H1 (cell line): ENCODE measurements at regions not wholly inside any gene's neighbourhood (a gene's known extent, or its start where the extent isn't known, plus 50 kb on each side); places are given as distances from the start of the nearest gene placed in this dataset.
A peak's percentile ranks its signal among the peaks of the same experiment; 100 is the strongest.
"Not testable (repeated sequence)": the region's sequence is repeated elsewhere in the genome, so short reads cannot be mapped to it uniquely, and the experiment has no call there.

Experiments
- CTCF ChIA-PET: fragments of 300-600 bp; sonication (Branson Sonifier 250); formaldehyde crosslinking; loops from one replicate; lab custom pipeline; 2021; ENCODE audit not compliant: partially characterized antibody; lab: Charles Lee
- POLR2A ChIA-PET: fragments of 300-600 bp; sonication (Branson Sonifier 250); formaldehyde crosslinking; loops from one replicate; lab custom pipeline; 2021; ENCODE audit warnings: inconsistent platforms; ENCODE audit not compliant: partially characterized antibody; lab: Charles Lee
- DNase-seq, 2 experiments: peaks; one replicate each; pipeline versions ENCODE4 v3.0.0 to v3.0.0-alpha.2; 2010 to 2022; ENCODE audit warnings: low spot score in 2 of 2, low read depth in 1 of 2, mixed read lengths in 1 of 2
- FAIRE-seq: peaks from 2 replicates; lab custom pipeline; 2011; peaks lifted over from hg19 to GRCh38; lab: Jason Lieb, UNC
- H2AFZ ChIP-seq: 2 replicates; pipeline ENCODE4 v1.8.1; 2012; ENCODE audit warnings: low read length, inconsistent platforms
- H2AK5ac ChIP-seq: 2 replicates; pipeline ENCODE4 v1.6.1; 2013; ENCODE audit warnings: low read depth, low read length
- H2BK120ac ChIP-seq: replicated peaks from 2 replicates; pipeline ENCODE3; 2013; ENCODE audit warnings: low read depth, low read length, inconsistent platforms
- H2BK12ac ChIP-seq: 2 replicates; pipeline ENCODE4 v1.6.1; 2013; ENCODE audit warnings: low read depth, low read length
- H2BK15ac ChIP-seq: 2 replicates; pipeline ENCODE4 v1.6.1; 2013; ENCODE audit warnings: low read length
- H2BK20ac ChIP-seq: 2 replicates; pipeline ENCODE4 v1.6.1; 2013; ENCODE audit warnings: low read length
- H2BK5ac ChIP-seq: 2 replicates; pipeline ENCODE4 v1.6.1; 2013; ENCODE audit warnings: low read depth, low read length
- H3K14ac ChIP-seq: 2 replicates; pipeline ENCODE4 v1.6.1; 2013; ENCODE audit warnings: inconsistent platforms; ENCODE audit not compliant: insufficient read length
- H3K18ac ChIP-seq: 2 replicates; pipeline ENCODE4 v1.6.1; 2013; ENCODE audit warnings: low read length; ENCODE audit errors: extremely low read depth
- H3K23ac ChIP-seq: 2 replicates; pipeline ENCODE4 v1.6.1; 2013; ENCODE audit warnings: inconsistent platforms; ENCODE audit not compliant: insufficient read length
- H3K23me2 ChIP-seq: 2 replicates; pipeline ENCODE4 v1.6.1; 2013; ENCODE audit warnings: low read depth, low read length
- H3K27ac ChIP-seq: 2 replicates; pipeline ENCODE4 v1.6.1; 2011; ENCODE audit warnings: low read depth, low read length, inconsistent platforms
- H3K27me3 ChIP-seq, 4 experiments: replicated peaks in 1 of 4; 1 replicate in 1 of 4; 2 replicates in 3 of 4; pipeline versions ENCODE4 v1.6.1 to v1.8.1; 2011 to 2013; ENCODE audit warnings: low read length in 3 of 4, mild to moderate bottlenecking in 3 of 4, inconsistent platforms in 2 of 4, mixed read lengths in 2 of 4, moderate library complexity in 1 of 4; ENCODE audit not compliant: control insufficient read depth in 3 of 4, insufficient read depth in 3 of 4; ENCODE audit errors: extremely low read depth in 1 of 4
- H3K36me3 ChIP-seq, 4 experiments: 2 replicates each; pipeline versions ENCODE4 v1.6.1 to v1.8.1; 2011 to 2013; ENCODE audit warnings: mild to moderate bottlenecking in 4 of 4, low read length in 3 of 4, moderate library complexity in 2 of 4, control low read depth in 1 of 4, inconsistent platforms in 1 of 4; ENCODE audit not compliant: insufficient read depth in 4 of 4, control insufficient read depth in 2 of 4
- H3K4ac ChIP-seq: replicated peaks from 2 replicates; pipeline ENCODE3; 2013; ENCODE audit warnings: low read length, low read depth, mixed read lengths, inconsistent platforms; ENCODE audit not compliant: insufficient read length
- H3K4me1 ChIP-seq, 4 experiments: replicated peaks in 1 of 4; 1 replicate in 1 of 4; 2 replicates in 3 of 4; pipeline versions ENCODE4 v1.6.1 to v1.8.1; 2011 to 2013; ENCODE audit warnings: low read length in 3 of 4, inconsistent platforms in 2 of 4, mixed read lengths in 1 of 4; ENCODE audit not compliant: insufficient read depth in 4 of 4, control insufficient read depth in 3 of 4
- H3K4me2 ChIP-seq, 2 experiments: 2 replicates each; pipeline versions ENCODE4 v1.6.1 to v1.8.1; 2011 to 2013; ENCODE audit warnings: low read depth in 2 of 2, low read length in 2 of 2, control low read depth in 1 of 2, inconsistent platforms in 1 of 2, mild to moderate bottlenecking in 1 of 2; ENCODE audit not compliant: insufficient read depth in 1 of 2
- H3K4me3 ChIP-seq, 4 experiments: fragments of 200-600, 300-600 bp in 1 of 4; sonication (generic), shearing (Covaris generic), sonication (Bioruptor Twin) in 1 of 4; 2 replicates each; pipeline versions ENCODE4 v1.5.1 to v1.8.1; 2011 to 2016; ENCODE audit warnings: low read length in 4 of 4, low read depth in 3 of 4, control low read depth in 2 of 4, inconsistent platforms in 2 of 4, mild to moderate bottlenecking in 2 of 4, mixed read lengths in 1 of 4, moderate library complexity in 1 of 4; ENCODE audit not compliant: insufficient read depth in 2 of 4; ENCODE audit errors: extremely low read depth in 1 of 4
- H3K56ac ChIP-seq: replicated peaks from 2 replicates; pipeline ENCODE3; 2013; ENCODE audit warnings: low read depth, mild to moderate bottlenecking, mixed read lengths, low read length, inconsistent platforms; ENCODE audit not compliant: insufficient read length
- H3K79me1 ChIP-seq: 2 replicates; pipeline ENCODE4 v1.6.1; 2013; ENCODE audit warnings: low read depth, low read length, control low read depth
- H3K79me2 ChIP-seq, 2 experiments: 2 replicates each; pipeline versions ENCODE4 v1.6.1 to v1.8.1; 2012 to 2013; ENCODE audit warnings: low read length in 2 of 2, mild to moderate bottlenecking in 2 of 2, inconsistent platforms in 1 of 2; ENCODE audit not compliant: insufficient read depth in 2 of 2, control insufficient read depth in 1 of 2
- H3K9ac ChIP-seq, 4 experiments: replicated peaks in 1 of 4; 1 replicate in 1 of 4; 2 replicates in 3 of 4; pipeline versions ENCODE4 v1.6.1 to v1.8.1; 2011 to 2013; ENCODE audit warnings: low read depth in 3 of 4, low read length in 3 of 4, control low read depth in 2 of 4, mild to moderate bottlenecking in 2 of 4, moderate library complexity in 2 of 4, inconsistent platforms in 1 of 4; ENCODE audit errors: extremely low read depth in 1 of 4
- H3K9me3 ChIP-seq, 2 experiments: 2 replicates each; pipeline versions ENCODE4 v1.6.1 to v1.8.1; 2012 to 2013; ENCODE audit warnings: mild to moderate bottlenecking in 2 of 2, moderate library complexity in 2 of 2, control low read depth in 1 of 2, inconsistent platforms in 1 of 2, low read depth in 1 of 2, low read length in 1 of 2, mixed read lengths in 1 of 2; ENCODE audit not compliant: insufficient read depth in 2 of 2
- H4K20me1 ChIP-seq, 2 experiments: replicated peaks in 1 of 2; 2 replicates each; pipeline versions ENCODE3 to v1.8.1; 2011 to 2013; ENCODE audit warnings: inconsistent platforms in 2 of 2, low read length in 2 of 2, mild to moderate bottlenecking in 1 of 2; ENCODE audit not compliant: insufficient read depth in 2 of 2, control insufficient read depth in 1 of 2
- H4K5ac ChIP-seq: 2 replicates; pipeline ENCODE4 v1.6.1; 2013; ENCODE audit warnings: low read length, low read depth, mixed read lengths, inconsistent platforms; ENCODE audit not compliant: insufficient read length
- H4K8ac ChIP-seq: 2 replicates; pipeline ENCODE4 v1.8.0; 2013; ENCODE audit warnings: mild to moderate bottlenecking, moderate library complexity, low read length, inconsistent platforms; ENCODE audit not compliant: insufficient read depth; ENCODE audit errors: extremely low read depth
- H4K91ac ChIP-seq: replicated peaks from 2 replicates; pipeline ENCODE3; 2013; ENCODE audit warnings: low read length, mixed read lengths, inconsistent platforms; ENCODE audit not compliant: insufficient read length
- ASH2L ChIP-seq: fragments of 200-600, 300-600 bp; sonication (generic); IDR thresholded peaks from one replicate; pipeline ENCODE4 v1.7.1; 2017; ENCODE audit warnings: low read length
- WGBS, 2 experiments: shearing (Covaris generic) in 1 of 2; methylation state at CpG; one replicate each; pipeline versions ENCODE4 v1.1.6 to v1.1.7; 2013 to 2015; ENCODE audit warnings: low lambda C conversion rate in 2 of 2, mixed read lengths in 2 of 2, inconsistent platforms in 1 of 2, low coverage in 1 of 2, missing lambda C conversion rate in 1 of 2; ENCODE audit not compliant: insufficient replicate concordance in 2 of 2, insufficient coverage in 1 of 2, insufficient read length in 1 of 2; ENCODE audit errors: extremely low coverage in 1 of 2, missing lambda C conversion rate in 1 of 2; 5-methylcytosine and 5-hydroxymethylcytosine counted together

- H3K23me2 ChIP-seq, H3K27ac ChIP-seq: not testable (repeated sequence)
- peak overlapping the region; percentile 7 to 44; a peak in 2 of 4 replicates for H3K4me2 ChIP-seq
These were observed 652.8 kb upstream of the EEF2KMT start for GRCh38 chr16:5750439-5750838.

More at GRCh38 chr16:5750439-5750838, 652.8 kb upstream of the EEF2KMT start:
- not testable (repeated sequence) for H2BK120ac ChIP-seq, H3K14ac ChIP-seq, H3K9ac ChIP-seq, H2AFZ ChIP-seq, H3K56ac ChIP-seq, H3K36me3 ChIP-seq, H4K20me1 ChIP-seq, H3K79me1 ChIP-seq, H3K23ac ChIP-seq, H3K4ac ChIP-seq, H3K18ac ChIP-seq, H4K8ac ChIP-seq, H4K5ac ChIP-seq, H3K4me3 ChIP-seq, H3K9me3 ChIP-seq, H2BK20ac ChIP-seq, H2AK5ac ChIP-seq, FAIRE-seq, H3K79me2 ChIP-seq, H3K27me3 ChIP-seq
- peak overlapping the region; percentile 55; the same call in 1 of the 2 replicates for H2BK5ac ChIP-seq
- peak overlapping the region; percentile 24; the same call in 1 of the 2 replicates for H2BK15ac ChIP-seq
- 0 out of 2 replicates have a peak overlapping the region, but pooled peaks have one; percentile 68 for H2BK12ac ChIP-seq
- peak; percentile 40 for TF ChIP-seq ASH2L
- ChIA-PET POLR2A (interaction anchor here (0.6 to 1.0 kb wide), 2 partner anchors 12 to 21 kb away, joined by 3 to 4 read pairs; no protein-coding TSS in a partner anchor), CTCF (interaction anchor here (1.5 kb wide), 1 partner anchor 176 kb away, joined by 3 read pairs; no protein-coding TSS in a partner anchor)
- peaks cover 3 to 15% (median 10%) of the 10 kb centered on the region in 4 experiments for H3K4me1 ChIP-seq
- H4K91ac ChIP-seq: peak overlapping the region; percentile 27
- 60% methylated on average over 11 of the region's 11 CpGs; no CpG with 5 or more reads in 1 of the 2 experiments for WGBS, 2 experiments
- peak in 1 of 2 experiments; percentile 61 for DNase-seq
